Gastroesophageal sphincter (tissue), 4 donors: ENCODE measurements at regions not wholly inside any gene's neighbourhood (a gene's known extent, or its start where the extent isn't known, plus 50 kb on each side); places are given as distances from the start of the nearest gene placed in this dataset.

Experiments used
- ATAC-seq: fragments of 150-250 bp; one replicate; pipeline ENCODE4 v1.9.1; 2016; ENCODE audit warnings: mild to moderate bottlenecking, moderate library complexity
- H3K27ac ChIP-seq, 4 donors: fragments of 200-600 bp; sonication (generic) in 3 of 4; 1 replicate in 3 of 4; 2 replicates in 1 of 4; pipeline ENCODE4 v1.5.1; 2016 to 2019
- H3K27me3 ChIP-seq: fragments of 200-600 bp; sonication (generic); one replicate; pipeline ENCODE4 v1.5.1; 2019
- H3K36me3 ChIP-seq, 2 donors: fragments of 200-600 bp; sonication (generic); one replicate each; pipeline ENCODE4 v1.5.1; 2019; ENCODE audit warnings: control low read depth in 1 of 2
- H3K4me1 ChIP-seq, 3 donors: fragments of 200-600 bp; sonication (generic); 1 replicate in 2 of 3; 2 replicates in 1 of 3; pipeline ENCODE4 v1.5.1; 2016 to 2019; ENCODE audit warnings: control low read depth in 2 of 3
- H3K4me3 ChIP-seq, 2 donors: fragments of 200-600 bp; sonication (generic); one replicate each; pipeline ENCODE4 v1.5.1; 2019; ENCODE audit warnings: mild to moderate bottlenecking in 1 of 2, moderate library complexity in 1 of 2
- H3K9me3 ChIP-seq, 3 donors: fragments of 200-600 bp; sonication (generic); one replicate each; pipeline ENCODE4 v1.5.1; 2017 to 2019; ENCODE audit warnings: control low read depth in 2 of 3
- EP300 ChIP-seq: sonication (generic); formaldehyde crosslinking; IDR thresholded peaks from one replicate; pipeline ENCODE4 v1.6.1; 2017; ENCODE audit warnings: antibody characterized with exemption, mild to moderate bottlenecking
- POLR2A ChIP-seq, 2 donors: fragments of 450-650 bp; IDR thresholded peaks; one replicate each; pipeline ENCODE4 v1.6.1; 2017; ENCODE audit warnings: antibody characterized with exemption in 2 of 2, mild to moderate bottlenecking in 2 of 2, moderate library complexity in 1 of 2
- POLR2AphosphoS5 ChIP-seq: sonication (generic); formaldehyde crosslinking; IDR thresholded peaks from one replicate; pipeline ENCODE4 v1.6.1; 2017; ENCODE audit warnings: antibody characterized with exemption
- WGBS, 2 donors: methylation state at CpG; one replicate each; pipeline ENCODE4 v1.1.5; 2018; ENCODE audit warnings: low coverage in 1 of 2; 5-methylcytosine and 5-hydroxymethylcytosine counted together
- TF ChIP-seq, protein P1 (sequence below), 4 experiments: fragments of 200-600 bp in 2 of 4; fragments of 450-650 bp in 2 of 4; sonication (generic) in 1 of 4; IDR thresholded peaks; one replicate each; pipeline ENCODE4 v1.5.1; 2017 to 2019; ENCODE audit warnings: antibody characterized with exemption in 4 of 4, mild to moderate bottlenecking in 2 of 4, moderate library complexity in 2 of 4

DNA sequence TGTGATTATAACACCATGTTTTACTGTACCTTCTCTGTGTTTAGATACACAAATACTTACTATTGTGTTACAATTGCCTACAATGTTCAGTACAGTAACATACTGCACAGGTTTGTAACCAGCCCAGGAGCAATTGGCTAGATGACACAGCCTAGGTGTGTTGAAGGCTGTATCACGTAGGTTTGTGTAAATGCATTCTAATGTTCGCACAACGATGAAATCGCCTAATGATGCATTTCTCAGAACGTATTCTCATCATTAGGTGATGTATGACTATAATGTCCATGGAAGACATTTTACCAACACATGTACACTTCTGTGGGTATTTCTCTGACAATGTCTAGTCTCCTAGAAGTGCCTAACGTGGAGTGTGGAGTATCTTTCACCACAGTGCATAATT lies 165.9 kb upstream of the KLF7 start:
- peaks cover 4 to 29% (median 10%) of the 10 kb centered on the region in 3 donors for H3K4me1 ChIP-seq
- ATAC-seq: no peak

GRCh38 chr2:207332480-207333212 lies 166.9 kb upstream of the KLF7 start:
- no peak for ATAC-seq
- H3K36me3 ChIP-seq: no peaks in the 10 kb centered on the region
- WGBS, 2 donors: 84 to 95% methylated on average over 2 to 3 of the region's 3 CpGs
- no peak overlapping the region for H3K4me3 ChIP-seq
- peaks cover 4 to 33% (median 10%) of the 10 kb centered on the region in 3 donors for H3K4me1 ChIP-seq
- H3K27ac ChIP-seq: no peak overlapping the region
- TF ChIP-seq EP300 (no peak), POLR2A (IDR thresholded peaks at IDR 0.05) (no peak), POLR2AphosphoS5 (no peak)
- TF ChIP-seq, protein P1, sequence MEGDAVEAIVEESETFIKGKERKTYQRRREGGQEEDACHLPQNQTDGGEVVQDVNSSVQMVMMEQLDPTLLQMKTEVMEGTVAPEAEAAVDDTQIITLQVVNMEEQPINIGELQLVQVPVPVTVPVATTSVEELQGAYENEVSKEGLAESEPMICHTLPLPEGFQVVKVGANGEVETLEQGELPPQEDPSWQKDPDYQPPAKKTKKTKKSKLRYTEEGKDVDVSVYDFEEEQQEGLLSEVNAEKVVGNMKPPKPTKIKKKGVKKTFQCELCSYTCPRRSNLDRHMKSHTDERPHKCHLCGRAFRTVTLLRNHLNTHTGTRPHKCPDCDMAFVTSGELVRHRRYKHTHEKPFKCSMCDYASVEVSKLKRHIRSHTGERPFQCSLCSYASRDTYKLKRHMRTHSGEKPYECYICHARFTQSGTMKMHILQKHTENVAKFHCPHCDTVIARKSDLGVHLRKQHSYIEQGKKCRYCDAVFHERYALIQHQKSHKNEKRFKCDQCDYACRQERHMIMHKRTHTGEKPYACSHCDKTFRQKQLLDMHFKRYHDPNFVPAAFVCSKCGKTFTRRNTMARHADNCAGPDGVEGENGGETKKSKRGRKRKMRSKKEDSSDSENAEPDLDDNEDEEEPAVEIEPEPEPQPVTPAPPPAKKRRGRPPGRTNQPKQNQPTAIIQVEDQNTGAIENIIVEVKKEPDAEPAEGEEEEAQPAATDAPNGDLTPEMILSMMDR (IDR thresholded peaks at IDR 0.05): no peak
- H3K27me3 ChIP-seq: no peaks in the 10 kb centered on the region
- H3K9me3 ChIP-seq: no peaks in the 10 kb centered on the region

More for the DNA sequence above, 165.9 kb upstream of the KLF7 start:
- Histone ChIP-seq H3K9me3 (no peaks in the 10 kb centered on the region), H3K27me3 (no peaks in the 10 kb centered on the region), H3K4me3 (no peak overlapping the region), H3K27ac (no peak overlapping the region), H3K36me3 (no peaks in the 10 kb centered on the region)
- 93 to 96% methylated on average over 5 to 6 of the region's 6 CpGs for WGBS, 2 donors
- TF ChIP-seq POLR2AphosphoS5: no peak
- TF ChIP-seq, protein P1 (IDR thresholded peaks at IDR 0.05): no peak
- no peak for TF ChIP-seq EP300
- TF ChIP-seq POLR2A (IDR thresholded peaks at IDR 0.05): no peak

DNA sequence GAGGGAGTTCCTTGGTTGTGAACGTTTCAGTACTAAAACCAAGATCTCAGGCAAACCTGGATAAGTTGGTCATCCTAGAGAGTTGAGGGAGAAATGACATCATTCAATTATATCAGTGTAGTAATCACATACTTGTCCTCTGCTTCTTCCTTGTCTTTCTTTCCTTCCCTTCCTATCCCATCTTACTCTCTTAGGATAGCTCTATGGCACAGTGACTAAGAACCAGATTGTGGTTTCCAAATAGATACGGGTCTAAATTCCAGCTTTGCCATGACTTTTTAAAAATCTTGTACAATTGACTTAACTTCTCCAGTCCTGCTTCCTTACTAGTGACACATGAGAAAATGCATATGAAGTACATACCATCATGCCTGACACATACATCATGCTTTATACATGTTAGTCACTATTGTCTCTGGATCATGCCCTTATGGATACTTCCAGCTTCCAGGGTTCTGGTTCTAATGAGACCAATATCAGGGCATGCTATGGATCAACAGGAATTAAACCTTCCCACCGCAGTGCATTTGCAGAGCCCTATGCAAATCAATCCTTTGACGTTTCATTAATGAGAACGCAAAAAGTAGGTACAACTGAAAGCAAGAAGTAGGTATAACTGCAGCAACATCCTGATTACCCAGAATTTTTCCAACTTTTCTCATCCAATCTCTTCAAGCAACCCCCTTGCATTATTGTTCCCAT lies 168.0 kb upstream of the KLF7 start:
- Histone ChIP-seq H3K4me1 (peaks cover 4 to 45% (median 10%) of the 10 kb centered on the region in 3 donors), H3K9me3 (no peaks in the 10 kb centered on the region), H3K4me3 (peak overlapping the region in 1 of 2 donors; percentile 17), H3K27ac (peak overlapping the region; percentile 67 to 89 (median 82)), H3K27me3 (no peaks in the 10 kb centered on the region), H3K36me3 (no peaks in the 10 kb centered on the region)
- TF ChIP-seq, protein P1 (IDR thresholded peaks at IDR 0.05): no peak
- TF ChIP-seq EP300: no peak
- no peak for ATAC-seq
- 87 to 90% methylated on average over 3 to 5 of the region's 5 CpGs for WGBS, 2 donors

DNA sequence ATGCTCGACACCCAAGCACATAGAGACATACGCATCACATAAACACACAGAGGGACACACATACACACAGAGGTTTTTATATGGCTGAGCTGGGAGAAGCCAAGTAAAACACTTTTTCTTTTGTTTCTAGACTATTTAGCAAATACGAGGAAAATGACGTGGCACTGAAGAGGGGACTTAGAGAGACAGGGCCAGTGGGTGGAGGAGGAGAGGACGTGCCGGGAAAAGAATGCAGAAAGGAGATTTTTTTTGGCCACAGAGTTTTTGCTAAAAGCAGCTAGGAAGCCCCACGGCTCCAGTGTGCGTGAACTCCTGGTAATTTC lies 168.5 kb upstream of the KLF7 start:
- no peaks in the 10 kb centered on the region for H3K36me3 ChIP-seq
- TF ChIP-seq EP300: no peak
- no peak for TF ChIP-seq POLR2AphosphoS5
- no peak for TF ChIP-seq POLR2A (IDR thresholded peaks at IDR 0.05)
- TF ChIP-seq, protein P1 (IDR thresholded peaks at IDR 0.05): no peak
- peaks cover 4 to 45% (median 10%) of the 10 kb centered on the region in 3 donors for H3K4me1 ChIP-seq
- no peaks in the 10 kb centered on the region for H3K27me3 ChIP-seq
- H3K9me3 ChIP-seq: no peaks in the 10 kb centered on the region
- peak overlapping the region; percentile 17 to 35 for H3K4me3 ChIP-seq
- 0 to 28% methylated on average over 4 to 7 of the region's 8 CpGs for WGBS, 2 donors
- peak; percentile 8 for ATAC-seq
- H3K27ac ChIP-seq: peak overlapping the region; percentile 67 to 89 (median 82)
